T-helper 1 cell (primary cell): ENCODE measurements at regions not wholly inside any gene's neighbourhood (a gene's known extent, or its start where the extent isn't known, plus 50 kb on each side); places are given as distances from the start of the nearest gene placed in this dataset.
"Not testable (repeated sequence)": the region's sequence is repeated elsewhere in the genome, so short reads cannot be mapped to it uniquely, and the experiment has no call there.

ENCODE experiments used
- DNase-seq, 5 donors: peaks; one replicate each; pipeline ENCODE4 v3.0.0-alpha.2; 2012 to 2020

DNA sequence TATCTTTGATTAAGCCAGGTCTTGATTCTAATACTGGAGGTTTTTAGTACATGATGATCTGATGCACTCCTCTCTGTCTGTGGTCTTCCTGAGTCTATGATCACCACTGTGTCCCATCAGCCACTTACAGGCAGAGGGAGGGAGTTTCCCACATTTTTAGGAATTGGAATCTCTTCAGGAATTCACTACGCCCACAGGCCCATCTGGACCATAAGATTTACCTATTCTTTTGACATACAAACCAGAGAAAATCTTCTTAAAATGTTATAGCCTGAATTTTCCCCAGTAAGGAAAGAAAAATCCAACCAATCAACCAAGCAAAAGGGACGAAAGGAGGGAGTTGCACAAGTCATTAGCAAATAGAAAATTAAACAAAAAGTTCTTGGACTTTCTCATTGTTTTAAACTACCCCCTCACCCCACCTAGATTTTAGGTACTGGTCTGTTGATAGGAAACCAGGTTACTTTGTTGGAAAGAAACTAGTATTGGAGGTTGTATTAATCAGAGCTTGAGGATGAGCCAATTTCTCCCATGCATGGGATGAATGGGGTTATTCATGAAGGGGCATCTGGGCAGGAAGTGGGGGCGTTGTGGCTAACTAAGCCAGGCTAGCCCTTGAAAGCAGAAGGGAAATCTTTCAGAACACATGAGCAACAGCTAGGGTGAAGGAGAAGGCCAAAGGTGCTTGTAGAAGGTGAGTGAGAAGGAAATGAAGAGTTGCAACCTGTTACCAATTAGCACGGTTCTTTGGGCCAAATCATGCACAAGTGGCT lies 328.2 kb upstream of the MEX3C start:
- DNase-seq = no peak

- no peak for DNase-seq
These were observed 330.3 kb upstream of the MEX3C start for GRCh38 chr18:51527826-51528225.

- no peak for DNase-seq
These were observed 334.0 kb upstream of the MEX3C start for GRCh38 chr18:51531501-51531900.

DNA sequence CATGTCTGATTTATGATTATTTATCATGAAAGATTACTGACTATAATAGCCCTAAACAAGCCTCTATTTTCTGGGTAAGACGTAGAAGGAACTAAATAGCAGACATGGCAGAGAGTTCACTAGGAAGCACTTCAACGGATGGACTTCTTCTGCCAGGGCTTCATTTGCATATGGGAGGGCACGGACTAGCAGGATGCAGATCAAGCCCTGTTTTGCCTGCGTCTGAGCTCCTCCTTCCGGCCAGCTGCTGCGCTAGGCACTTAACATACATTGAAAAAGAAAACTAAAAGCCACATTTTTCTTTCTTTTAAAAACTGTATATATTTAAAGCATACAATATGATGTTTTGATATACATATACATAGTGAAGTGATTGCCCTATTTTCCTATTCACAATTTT lies 340.0 kb upstream of the MEX3C start:
- peak in 1 of 5 donors; percentile 4 for DNase-seq

DNA sequence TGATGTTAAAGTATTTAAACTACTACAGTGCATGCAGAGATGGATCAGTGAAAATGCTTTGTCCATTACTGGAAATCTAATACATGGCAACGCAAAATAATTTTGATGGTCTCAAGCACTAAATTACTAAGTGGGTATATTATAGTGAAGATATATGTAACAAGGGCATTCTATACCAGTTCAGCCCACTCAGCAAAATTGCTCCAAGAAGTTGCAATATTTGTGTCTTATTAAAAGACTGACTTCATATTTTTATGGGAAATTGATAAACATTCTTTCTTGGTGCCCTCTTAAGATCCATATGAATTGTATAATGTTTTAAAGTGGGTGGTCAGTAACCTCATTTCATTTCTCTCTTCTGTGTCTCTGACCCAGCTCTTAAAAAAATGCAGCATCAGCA lies 343.1 kb upstream of the MEX3C start:
- DNase-seq = no peak

DNA sequence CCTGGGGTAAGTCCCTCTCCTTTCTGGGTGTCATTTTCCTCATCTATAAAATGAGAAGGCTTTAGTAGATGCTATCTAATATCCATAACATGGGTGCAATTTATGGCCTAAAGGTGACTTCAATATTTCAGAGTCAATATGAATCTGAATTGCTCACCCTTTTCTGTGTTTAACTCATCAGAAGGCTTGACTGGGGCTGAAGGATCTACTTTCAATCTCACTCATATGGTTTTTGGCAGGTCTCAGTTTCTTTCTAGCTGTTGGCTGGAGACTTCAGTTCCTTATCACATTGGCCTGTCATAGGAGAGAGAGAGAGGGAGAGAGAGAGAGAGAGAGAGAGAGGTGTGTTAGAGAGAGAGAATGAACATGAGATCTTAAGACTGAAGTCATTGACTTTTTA lies 343.7 kb upstream of the MEX3C start:
- peak in 1 of 5 donors; percentile 3 for DNase-seq

DNA sequence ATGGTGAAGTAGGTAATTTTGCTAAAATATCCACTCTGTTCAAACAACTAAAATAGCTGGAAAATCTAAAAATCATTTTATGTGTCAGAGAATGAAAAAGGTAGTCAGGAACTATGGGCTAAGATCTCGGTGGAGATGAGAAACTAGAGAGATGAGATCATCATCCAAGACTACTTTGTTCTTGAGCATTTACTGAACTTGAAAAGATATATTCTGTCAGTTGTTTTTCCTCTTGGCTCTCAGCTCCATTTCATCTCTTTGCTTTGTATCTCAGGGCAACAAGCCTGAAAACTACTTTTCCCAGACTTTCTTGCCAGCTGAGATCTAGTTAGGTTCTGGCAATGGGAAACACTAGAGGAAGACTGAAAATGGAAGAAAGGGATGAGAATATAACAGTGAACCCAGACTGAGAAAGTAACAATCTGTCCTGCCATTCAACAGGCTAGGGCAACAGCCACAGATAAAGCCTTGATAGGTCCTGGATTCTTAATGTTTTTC lies 346.2 kb upstream of the MEX3C start:
- DNase-seq = no peak

DNA sequence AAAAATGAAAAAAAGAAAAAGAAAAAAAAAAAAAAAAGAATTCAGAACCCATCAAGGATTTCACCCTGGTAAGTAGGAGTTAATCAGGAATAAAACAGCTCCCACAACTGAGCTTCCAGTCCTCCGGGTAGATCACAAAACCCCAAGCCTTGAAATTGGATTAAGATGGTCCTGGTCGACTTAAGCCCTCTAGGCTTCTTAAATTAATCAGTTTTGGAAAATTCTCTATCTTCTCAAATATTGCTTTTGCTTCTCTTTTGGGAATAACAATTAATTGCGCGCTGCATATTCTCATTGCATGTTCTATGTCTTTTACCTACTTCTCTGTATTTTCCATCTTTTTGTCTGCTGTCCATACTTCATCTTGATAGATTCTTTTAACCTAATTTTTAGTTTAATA lies 348.0 kb upstream of the MEX3C start:
- no peak for DNase-seq

GRCh38 chr18:51559198-51559901 lies 361.9 kb upstream of the MEX3C start:
- no peak for DNase-seq

DNA sequence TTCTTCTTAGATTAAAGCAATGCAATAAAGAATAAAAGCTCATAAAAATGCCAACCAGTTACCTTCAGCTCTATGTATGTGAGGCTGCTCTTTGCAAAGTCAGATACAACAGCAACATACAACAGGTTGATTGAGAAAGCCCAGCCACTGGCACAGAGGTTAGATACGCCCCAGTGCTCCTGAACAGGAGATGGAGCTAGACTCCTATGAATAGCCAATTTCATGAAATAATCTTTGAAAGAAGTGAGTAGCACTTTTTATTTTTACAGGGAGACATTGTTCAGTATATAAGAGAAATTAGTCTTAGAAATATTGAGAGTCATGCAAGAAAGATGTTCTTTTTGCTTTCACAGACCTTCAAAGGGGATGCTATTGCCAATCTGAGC lies 362.4 kb upstream of the MEX3C start:
- DNase-seq = no peak

DNA sequence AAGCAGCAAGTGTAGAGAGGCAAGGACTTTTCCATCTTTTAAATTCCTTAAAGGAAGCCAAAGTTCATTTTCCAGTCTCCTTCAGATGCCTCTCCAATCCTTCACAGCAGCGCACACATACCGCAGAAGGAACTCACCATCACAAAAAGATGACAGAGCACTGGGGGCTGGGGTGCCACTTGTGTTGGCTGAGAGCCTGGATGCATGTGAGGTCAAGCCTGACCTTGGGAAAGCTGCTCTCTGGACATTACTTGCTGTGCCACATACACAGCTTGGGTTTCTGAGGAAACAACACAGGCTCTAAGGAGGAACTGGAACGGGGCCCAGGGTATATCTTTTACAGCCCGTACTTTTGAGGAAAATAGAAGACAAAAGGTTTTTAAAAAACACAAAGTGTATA lies 364.3 kb upstream of the MEX3C start:
- no peak for DNase-seq

GRCh38 chr18:51562866-51563265 lies 365.4 kb upstream of the MEX3C start:
- DNase-seq = no peak

DNA sequence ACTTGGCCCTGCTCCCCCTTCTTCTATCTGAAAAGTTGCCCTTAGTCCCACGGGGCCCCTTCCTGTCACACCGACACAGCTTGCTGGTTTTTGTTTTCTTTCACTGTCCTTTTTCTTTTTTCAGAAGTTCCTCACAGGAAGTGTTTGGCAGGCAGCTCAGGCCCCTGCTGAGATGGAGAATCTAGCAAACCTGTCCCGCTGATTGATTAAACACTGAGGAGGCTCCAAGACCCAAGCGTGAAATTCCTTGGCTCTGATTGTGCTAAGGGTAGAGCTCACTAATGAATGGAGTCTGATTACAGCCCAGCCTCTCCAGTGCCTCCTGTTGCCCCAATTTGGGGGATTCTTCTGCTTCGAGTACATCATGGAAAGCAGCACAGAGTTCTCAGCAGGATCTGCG lies 365.9 kb upstream of the MEX3C start:
- DNase-seq = no peak

DNA sequence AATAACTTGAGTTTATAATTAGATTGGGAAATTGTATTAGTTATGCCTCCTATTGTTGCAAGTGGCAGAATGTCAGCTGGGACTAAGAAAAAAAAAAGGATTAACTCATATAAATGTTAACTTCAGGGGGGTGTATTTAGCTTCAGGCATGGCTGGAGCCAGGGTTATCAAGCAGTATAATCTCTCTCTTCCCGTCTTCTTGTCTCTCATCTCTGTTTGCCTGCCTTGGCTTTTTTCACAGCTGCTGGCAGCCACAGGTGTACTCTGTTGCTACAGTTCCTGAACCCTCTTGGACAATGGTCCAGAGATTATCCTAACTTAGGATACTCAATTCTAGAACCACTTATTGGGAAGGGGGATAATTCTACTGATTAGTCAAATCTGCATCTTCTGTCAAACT lies 370.7 kb upstream of the MEX3C start:
- DNase-seq = no peak

DNA sequence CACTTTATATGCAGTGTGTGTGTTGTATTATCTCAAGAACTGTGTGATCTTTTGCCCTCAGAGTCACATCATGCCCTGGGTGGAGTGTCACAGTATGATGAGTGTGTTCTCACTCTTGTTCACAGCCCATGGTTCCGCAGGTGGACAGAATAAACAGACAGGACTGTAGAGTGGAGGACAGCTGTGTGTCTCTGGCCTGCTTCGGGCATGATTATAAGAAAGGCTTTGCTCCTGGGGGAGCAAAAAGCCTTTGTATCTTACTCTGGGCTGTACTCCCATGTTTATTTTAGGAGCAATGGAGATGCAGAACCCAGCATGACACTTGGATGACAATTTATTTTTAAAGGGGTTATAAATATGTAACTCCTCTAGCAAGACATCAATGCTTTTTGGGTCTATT lies 371.7 kb upstream of the MEX3C start:
- DNase-seq = no peak

- DNase-seq = no peak
These were observed 372.1 kb upstream of the MEX3C start for GRCh38 chr18:51569561-51569960.

DNA sequence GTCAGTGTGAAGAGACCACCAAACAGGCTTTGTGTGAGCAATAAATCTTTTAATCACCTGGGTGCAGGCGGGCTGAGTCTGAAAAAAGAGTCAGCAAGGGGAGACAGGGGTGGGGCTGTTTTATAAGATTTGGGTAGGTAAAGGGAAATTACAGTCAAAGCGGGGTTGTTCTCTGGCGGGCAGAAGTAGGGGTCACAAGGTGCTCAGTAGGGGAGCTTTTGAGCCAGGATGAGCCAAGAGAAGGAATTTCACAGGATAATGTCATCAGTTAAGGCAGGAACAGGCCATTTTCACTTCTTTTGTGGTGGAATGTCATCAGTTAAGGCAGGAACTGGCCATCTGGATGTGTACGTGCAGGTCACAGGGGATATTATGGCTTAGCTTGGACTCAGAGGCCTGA lies 372.6 kb upstream of the MEX3C start:
- not testable (repeated sequence) for DNase-seq

DNA sequence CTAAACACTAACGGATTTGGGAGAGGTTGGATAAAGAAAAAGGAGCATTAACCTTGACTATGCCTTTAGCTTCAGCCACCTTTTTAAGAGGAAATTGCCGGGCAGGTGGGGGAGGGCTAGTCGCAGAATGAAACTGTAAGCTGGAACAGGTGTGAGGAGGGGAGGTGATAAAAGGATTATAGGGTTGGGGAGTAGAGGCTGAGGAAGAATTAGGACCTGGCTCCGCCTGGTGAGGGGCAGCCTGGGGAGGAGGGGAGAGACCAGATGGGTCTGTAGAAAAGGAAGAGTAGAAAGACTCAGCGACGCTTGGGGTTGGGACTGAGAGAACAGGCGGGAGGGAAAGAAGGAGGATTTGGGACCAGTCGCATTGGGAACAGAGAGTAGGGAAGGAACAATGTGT lies 376.4 kb upstream of the MEX3C start:
- not testable (repeated sequence) for DNase-seq

DNA sequence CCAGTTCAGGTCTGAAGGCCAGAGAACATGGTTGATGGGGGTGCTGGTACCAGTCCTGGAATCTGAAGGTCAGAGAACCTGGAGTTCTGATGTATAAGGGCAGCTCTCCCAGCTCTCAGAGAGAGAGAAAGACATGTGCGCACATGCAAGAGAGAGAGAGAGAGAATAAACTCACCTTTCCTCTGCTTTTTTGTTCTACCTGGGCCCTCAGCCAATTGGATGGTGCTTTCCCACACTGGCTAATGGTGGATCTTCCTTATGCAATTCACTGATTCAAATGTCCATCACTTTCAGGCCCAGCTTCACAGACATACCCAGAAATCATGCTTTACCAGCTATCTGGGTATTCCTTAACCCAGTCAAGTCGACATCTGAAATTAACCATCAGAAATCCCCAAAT lies 377.7 kb upstream of the MEX3C start:
- no peak for DNase-seq

- DNase-seq = no peak
These were observed 381.0 kb upstream of the MEX3C start for GRCh38 chr18:51578406-51578980.

DNA sequence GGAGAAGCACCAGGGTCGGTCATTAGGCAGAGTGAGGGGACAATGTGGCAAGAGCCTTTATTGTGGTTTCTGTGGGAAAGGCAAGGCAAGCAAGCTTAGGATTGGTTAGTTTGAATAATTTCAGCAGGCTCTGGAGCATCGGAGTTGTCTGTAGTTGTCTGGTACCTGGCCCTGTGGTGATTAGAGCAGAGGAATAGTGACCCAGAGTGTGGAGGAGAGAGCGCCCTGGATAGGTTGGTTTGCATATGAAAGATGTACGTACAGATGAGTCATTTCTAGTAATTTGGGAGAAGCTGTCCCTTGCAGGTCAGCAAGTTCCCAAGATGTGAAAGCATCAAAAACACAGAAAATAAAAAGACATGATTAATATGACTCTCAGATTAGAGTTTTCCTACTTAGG lies 383.1 kb upstream of the MEX3C start:
- DNase-seq = no peak

GRCh38 chr18:51582551-51582950 lies 385.1 kb upstream of the MEX3C start:
- no peak for DNase-seq

GRCh38 chr18:51588616-51589015 lies 391.1 kb upstream of the MEX3C start:
- no peak for DNase-seq

DNA sequence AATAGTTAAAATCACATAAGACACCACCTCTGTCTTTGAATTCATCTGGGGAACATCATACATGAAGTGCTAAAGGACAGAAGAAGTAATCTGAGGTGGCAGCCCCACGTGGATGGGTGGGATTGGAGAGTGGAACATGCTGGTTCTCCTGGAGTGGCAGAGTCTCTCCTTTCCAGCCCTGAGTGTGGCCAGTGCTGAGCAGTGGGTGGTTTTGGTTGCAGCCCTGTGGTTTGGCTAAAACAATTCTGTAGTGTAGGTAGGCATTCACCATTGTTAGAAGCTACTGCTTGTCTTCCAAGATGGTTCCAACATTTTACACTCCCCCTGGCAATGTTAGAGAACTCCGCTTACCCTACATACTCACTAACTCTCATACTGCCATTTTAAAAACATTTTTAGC lies 396.4 kb upstream of the MEX3C start:
- DNase-seq = no peak
